HG03280 (cell line): ENCODE measurements at regions not wholly inside any gene's neighbourhood (a gene's known extent, or its start where the extent isn't known, plus 50 kb on each side); places are given as distances from the start of the nearest gene placed in this dataset.
"Not testable (repeated sequence)": the region's sequence is repeated elsewhere in the genome, so short reads cannot be mapped to it uniquely, and the experiment has no call there.

Source experiments
- ATAC-seq: cut with Tn5 transposase; IDR thresholded peaks from one replicate; pipeline ENCODE4 v1.9.1; 2021; ENCODE audit warnings: mild to moderate bottlenecking, moderate library complexity; ENCODE audit not compliant: unreplicated experiment

DNA sequence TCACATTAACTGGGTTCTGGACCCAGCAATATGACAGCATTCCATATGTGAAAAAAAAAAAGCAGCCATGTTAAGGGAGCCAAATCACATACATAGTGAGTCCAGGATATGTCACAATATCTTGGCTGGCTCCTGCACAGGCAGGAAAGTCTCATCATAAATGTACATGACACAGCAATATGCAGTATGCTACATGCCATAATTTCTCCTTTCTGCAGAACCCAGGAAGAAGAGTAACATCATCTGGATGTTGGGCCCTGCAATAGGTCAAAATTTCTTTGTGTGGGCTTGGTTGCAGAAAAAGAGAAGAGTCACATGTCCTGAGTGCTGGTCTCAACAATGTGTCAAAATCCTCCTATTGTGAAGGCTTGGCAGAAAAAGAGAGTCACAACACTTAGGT is 902.8 kb upstream of the AMELY start:
- no peak for ATAC-seq

DNA sequence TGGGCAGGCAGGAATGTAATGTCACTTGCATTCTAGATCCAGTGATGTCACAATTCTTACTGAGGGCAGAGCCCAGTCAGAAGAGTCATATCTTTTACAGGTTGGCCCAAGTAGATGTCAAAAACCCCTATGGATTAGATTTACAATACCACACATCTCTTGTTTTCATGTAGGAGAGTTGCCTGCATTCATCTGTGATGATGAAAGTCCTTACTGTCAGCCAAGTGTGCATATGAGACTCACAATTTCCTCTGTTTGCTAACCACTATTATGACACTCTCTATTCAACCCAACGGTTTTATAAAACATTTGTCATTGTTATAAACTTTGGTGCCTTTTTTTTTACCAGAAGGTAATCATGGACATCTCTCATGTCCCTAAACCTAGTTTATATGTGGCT is 898.8 kb upstream of the AMELY start:
- ATAC-seq, result no peak

DNA sequence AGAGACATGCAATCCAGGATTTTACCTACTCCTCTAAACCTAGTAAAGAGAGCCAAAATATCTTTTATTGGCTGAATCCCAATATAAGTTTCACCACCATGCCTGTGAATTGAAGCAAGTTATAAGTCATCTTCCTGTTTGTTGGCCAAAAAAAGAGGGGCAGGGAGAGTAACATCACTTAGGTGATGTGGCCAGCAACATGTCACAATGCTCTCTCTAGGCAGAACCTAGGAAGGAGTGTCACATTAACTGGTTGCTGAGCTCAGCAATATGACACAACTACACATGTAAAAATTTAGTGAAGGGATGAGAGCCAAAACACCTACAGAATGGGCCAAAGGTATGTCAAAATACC is 895.9 kb upstream of the AMELY start:
- no peak for ATAC-seq

DNA sequence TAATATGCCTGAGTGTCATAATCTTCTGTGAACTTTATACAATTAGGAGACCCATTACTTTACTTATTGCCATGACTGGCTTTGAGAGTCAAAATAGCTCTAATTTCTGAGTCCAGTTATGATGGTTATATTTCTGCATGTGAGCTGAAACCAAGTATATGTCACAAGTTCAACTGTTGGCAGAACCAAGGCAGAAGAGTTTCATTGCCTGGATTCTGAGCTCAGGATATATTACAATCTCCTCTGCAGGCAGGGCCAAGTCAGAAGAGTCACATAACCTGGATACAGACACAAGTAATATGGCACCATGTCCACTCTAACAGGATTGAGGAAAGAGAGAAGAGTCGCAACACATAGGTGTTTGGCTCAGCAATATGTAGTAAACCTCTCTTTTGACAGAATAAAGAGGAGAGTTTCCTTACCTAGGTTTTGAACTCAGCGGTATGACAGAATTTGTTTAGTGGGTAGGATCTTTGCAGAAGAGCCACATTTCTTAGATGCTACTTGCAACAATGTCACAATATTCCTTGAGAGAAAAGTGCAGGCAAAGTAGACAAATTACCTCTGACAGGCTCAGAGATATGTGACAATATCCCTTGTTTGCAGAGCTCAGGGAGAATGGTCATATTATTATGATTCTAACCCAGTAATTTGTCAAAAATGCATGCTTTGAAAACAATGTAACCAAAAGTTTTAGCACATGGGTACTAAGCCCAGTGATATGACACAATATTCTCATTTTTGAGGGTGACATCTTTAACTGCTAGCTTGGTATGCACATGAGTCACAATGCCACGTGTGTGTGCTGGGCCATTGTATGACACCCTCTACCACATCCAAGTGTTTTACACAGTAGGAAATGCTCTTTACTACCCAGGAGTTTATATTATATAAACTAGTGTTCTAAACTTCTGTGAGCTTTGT is 895.3 kb upstream of the AMELY start:
- ATAC-seq, result no peak

DNA sequence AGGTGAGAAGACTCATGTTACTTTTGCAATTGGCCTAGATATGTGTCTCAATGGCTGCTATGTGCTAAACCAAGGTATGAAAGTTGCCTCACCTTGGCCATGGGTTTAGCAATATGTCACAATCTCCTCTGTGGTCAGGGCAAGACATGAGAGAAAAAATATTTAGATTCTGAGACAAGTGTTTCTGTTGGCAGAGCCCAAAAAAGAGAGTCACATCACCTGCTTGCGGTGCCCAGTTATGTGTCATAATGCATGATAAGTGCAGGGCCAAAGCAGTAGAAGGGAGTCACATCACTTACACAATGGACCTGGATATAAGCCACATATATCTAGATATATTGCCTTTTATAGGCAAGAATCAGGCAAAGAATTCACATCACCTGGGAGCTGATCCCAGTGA is 894.1 kb upstream of the AMELY start:
- no peak for ATAC-seq

DNA sequence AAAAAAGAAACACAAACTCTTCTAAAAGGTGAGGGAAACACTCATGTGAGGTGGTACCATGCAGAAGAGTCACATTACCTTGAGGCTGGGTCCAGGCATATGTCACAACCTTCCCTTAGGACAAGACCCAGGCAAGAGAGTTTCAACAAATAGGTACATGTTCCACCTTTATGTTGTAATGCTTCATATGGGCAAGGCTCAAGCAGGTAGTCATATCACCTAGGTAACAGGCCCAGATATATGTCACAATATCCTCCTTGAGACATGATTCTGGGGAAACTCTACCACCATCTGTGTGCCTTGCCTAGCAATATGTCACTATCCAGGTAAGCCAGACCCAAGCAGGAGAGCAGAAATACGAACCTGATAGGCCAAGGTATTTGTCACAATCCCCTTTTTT is 892.2 kb upstream of the AMELY start:
- ATAC-seq, result no peak

DNA sequence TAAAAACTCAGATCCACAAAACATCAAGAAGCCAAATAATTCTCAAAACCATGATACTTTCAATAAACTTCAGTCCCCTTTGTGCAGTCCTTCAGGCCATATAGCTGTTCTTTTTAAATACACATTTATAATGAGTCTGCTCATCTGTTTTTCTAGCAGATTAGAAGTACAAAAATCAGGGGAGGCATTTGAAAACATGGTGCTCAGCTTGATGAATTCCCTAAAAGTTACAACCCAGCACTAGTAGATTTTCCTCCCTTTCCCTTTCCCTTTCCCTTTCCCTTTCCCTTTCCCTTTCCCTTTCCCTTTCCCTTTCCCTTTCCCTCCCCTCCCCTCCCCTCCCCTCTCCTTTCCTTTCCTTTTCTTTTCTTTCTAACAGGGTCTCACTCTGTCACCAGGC is 884.6 kb upstream of the AMELY start:
- no peak for ATAC-seq

DNA sequence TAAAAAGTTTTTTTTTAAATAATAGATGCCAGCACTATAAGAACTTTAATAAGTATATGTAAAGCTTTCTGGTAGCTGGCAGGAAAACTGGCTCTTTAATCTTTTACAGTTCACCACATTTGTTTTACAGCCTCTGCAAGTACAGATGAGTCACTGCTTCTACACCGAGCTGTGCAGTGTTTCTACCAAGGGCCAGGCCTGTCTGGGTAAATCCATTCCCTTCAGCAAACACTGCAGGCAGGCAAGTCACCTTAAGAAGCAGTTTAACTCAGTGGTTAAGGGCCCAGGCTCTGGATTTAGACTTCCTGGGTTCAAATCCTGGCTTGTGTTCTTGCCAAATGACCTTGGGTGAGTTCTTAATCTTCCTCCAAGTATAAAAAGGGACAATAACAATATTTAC is 882.9 kb upstream of the AMELY start:
- ATAC-seq, result no peak

DNA sequence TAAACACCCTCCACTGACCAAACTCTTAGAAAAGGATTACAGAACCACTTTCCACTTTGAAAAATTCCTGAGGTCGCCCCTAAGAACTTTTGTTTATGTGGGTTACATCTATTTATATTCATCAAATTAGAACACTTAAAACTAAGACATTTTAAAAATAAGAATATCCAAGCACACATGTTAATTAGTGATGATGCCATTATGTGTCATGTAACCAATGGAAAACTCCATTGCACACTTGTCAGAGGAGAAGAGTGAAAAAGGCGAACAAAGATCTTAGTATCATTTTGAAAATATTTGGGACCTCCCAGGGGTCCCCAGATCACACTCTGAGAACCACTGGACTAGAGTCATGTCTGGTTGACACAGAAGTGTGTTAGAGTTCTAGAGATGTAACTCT is 882.4 kb upstream of the AMELY start:
- no peak for ATAC-seq

DNA sequence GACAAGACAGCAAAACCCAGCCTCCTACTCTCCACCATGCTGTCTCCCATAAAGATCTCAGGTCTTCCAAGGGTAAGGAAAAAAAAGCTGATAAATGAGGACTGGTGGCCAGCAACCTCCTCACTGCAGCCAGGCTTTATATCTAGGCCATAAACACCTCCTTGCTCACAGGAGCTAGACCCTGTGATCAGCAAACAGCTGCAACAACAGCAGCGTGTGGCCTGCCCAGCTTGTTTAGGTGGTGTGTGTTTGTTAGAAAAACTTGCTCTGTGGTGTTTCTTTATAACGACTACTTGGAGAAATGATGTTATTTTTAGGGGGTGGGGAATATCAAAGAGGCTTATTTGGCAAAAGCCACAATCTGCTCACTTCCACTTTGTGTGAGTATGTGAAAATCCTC is 880.9 kb upstream of the AMELY start:
- ATAC-seq, result no peak

DNA sequence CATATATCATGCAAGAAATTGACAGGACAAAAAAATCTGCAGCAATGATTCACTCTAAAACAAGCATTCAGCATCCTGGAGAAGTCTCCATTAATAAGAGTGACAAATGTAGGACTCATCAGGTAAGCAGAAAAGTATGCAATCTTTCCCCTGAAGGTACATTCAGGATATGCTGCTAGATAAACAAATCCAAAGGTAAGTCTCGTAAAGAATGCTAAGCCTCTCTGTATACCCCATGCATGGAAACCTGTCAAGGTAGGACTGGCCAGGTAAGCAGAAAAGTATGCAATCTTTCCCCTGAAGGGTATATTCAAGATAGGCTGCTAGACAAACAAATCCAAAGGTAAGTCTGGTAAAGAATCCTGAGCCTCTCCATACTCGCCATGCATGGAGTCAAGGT is 869.9 kb upstream of the AMELY start:
- no peak for ATAC-seq

DNA sequence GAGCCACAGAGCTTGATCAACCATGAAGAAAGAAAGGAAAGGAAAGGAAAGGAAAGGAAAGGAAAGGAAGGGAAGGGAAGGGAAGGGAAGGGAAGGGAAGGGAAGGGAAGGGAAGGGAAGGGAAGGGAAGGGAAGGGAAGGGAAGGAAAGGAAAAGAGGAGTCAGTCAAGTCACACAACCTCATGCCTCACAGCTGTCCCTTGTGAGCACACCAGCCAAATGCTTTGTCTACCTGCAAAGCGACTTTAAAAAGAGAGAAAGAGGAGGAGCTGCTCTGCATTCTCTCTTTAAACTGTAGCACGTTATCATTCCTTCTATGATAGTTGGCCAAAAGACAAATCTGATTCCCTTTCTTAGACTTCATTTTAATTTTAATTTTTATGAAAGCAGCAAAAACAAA is 863.9 kb upstream of the AMELY start:
- not testable (repeated sequence) for ATAC-seq

DNA sequence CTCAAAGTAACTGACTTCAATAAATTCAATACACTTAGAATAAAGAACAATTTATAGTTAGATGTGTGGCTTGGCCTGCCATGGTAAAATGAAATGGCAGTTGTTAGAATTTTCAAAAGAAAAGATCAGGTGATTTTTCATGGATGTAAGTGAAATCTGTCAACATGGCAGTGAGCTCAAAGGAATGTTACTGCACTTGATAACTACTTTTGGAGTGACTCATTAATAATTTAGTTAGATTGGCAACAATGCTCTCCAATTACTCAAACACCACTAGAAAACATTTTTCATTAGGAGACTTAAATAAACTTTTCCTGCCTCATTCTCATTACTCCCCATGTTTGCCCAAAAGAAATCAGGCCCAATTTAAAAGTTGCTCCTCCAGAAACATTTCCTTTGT is 860.2 kb upstream of the AMELY start:
- no peak for ATAC-seq

DNA sequence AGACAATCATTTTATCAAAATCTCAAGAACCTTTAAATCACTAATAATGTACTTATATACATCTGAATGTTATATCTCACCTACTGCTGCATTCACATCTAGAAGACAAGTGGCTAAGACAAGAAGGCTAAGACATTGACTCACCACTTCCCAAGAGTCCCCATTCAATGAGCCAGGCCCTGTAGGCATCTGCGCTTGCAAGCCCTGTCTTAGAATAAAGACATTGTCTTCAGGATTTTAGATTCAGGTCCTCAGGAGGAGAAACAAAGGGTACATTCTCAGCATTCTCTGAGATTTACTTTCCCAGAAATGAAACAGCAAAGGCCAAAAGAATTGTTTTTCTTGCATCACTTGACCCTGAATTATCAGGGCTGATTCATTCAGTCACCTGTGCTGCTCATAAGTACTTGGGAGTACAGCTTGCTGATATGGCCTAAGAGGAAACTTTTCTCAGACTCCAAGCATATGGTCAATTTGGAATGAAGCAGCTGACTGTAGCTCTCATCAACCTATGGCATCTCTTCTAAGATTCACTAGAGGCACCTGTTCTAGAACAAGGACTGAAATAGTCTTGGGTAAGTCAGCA is 858.3 kb upstream of the AMELY start:
- ATAC-seq, result no peak

DNA sequence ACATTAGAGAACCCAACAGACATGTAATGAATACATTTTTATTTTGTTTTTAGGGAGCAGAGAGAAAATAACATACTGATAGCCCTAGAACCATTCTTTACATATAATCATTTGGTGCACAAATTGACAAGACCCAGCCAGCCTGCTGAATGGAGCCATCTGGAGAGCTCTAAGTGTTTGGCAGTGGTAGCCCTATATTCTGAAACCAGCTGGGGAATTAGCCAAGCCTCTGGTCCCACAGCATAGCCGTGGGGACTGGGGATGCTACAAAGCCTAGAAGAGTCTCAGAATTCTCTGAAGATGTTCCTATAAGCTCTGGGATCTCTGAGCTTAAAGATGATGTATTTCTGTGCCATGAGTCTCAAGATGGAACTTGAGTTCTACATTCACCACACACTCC is 857.3 kb upstream of the AMELY start:
- ATAC-seq, result no peak

DNA sequence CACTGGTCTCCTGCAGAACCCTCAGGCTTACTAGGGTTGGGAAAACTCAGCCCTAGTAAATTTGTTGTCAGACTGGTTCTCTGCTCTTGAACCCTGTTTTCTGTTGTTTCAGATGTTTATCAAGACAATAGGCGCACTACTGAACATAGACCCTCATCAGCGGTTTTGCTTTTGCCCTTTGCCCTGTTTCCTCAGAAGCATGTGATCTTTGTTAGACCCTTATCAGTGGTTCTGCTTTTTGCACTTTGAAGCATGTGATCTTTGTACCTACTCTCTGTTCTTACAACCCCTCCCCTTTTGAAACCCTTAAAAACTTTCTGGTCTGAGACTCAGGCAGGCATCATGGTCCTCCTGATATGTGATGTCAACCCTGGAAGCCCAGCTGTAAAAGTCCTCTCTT is 842.2 kb upstream of the AMELY start:
- ATAC-seq, result no peak

DNA sequence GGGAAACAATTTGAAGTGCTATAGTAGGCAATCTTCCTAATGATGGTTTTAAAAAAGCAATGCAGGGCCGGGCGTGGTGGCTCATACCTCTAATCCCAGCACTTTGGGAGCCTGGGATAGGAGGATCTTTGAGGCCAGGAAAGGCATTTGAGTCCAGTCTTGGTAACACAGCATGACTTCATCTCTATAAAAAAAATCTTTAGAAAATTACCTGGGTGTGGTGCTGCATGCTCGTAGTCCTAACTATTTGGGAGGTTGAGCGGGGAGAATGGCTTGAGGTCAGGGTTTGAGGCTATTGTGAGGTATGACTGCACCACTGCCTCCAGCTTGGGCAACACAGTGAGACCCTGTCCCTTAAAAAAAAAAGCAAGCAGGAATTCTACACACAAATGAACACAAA is 835.2 kb upstream of the AMELY start:
- ATAC-seq, result no peak

DNA sequence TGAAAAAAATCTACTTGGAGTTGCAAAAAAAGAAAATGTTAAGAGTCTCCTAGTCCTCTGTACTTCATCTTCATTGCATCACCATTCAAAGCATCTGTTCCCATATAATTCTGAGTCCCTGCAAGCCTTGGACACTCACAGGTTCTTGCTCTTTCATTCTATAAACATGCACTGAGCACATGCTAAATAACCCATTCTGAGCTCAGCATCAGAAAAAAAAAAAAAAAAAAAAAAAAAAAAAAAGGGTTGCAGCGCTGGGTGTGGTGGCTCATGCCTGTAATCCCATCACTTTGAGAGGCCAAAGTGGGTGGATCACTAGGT is 834.0 kb upstream of the AMELY start:
- ATAC-seq, result no peak

DNA sequence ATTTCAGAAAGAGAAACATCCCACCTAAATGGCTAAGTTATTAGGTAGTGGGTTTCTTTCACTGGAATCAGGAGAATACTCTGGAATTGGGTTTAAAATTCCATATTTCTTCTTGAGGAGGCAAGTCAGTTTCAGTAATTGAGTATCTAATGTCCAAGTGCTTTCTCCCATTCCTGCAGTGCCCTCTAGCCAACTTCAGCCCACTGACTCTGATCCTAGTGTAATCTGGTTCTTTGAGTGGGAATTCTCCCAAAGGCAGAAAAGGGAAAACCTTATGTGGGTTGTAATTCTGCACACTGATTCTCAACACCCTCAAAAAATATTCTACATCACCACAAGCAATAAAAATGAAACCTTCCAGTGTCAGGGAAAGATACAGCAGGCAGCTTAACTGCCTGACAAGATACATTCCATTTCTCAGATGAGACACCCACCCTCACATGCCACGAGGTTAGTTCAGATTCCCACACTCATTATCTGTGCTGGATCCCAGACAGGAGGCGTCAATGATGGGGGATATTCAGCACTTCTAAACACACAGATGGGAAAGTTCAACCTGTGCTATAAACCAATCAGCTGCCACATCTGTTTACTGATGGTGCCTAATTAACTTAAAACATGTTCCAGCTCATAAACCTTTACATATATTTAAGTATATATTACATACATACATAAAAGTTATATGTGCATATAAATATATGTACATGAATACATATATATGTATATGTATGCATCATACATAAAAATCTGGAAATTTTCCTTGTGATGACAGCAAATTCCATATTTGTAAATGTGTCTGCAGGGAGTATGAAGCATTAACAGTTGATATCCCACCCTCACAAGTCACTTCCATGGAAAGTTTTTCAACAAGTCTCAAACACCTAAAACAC is 833.4 kb upstream of the AMELY start:
- no peak for ATAC-seq

DNA sequence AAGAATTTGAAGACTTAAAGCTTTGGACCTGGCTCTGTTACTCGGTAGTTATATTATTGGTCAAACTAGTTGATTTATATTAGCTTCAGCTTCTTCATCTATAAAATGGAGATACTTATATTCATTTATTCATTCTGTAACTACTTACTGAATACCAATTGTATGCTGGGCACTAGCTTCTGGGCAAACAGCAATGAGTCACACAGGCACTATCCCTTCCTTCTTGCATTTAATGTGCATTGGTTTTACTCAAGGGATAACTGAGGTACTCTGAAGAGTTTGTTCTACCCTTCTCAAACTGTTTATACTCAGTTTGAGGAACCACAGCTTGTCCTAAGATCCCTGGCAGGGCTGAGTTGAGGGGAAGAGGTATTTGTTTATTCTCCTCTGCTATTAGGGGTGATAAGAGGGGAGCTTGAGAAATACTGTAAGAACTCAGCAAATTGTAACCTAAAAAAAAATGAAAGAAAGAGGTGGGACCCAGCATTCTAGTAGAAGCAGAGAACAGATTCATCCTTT is 825.4 kb upstream of the AMELY start:
- no peak for ATAC-seq

DNA sequence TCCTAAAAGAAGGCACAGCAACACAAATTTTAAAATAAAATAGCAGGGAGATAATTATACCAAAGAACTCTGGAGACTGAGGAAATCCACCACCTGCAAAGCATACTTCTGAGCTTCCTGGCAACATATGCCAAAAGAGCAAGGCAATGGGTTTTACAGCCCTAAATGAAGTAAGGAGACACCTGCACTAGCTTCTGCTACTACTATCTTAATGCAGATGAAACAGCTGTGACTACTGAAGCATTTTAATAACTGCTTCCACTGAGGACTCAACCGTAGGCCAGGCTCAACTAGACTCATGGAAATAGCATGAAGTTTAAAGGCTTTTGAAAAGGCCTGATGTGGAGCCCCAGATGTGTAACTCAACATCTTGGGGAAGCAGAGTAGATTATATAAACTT is 820.1 kb upstream of the AMELY start:
- ATAC-seq, result no peak

DNA sequence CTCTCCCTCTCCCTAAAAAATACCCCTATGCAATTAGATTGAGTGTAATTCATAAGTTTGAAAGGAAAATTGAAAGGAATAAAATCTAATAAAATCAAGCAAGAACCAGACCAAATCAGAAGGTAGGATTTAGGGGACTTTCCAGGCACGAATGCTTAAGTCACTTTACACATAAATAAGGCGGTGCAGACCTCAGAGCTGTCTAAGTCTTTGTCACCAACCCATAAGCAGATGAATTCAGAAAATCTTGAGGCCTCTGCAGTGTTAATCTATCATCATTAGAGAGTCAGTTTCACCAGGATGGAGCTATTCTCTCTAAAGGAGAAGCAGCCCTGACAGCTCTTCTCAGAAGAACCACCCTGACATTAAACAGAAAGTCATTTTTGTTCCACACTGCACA is 819.1 kb upstream of the AMELY start:
- no peak for ATAC-seq
